HG03342 (cell line): ENCODE measurements at regions not wholly inside any gene's neighbourhood (a gene's known extent, or its start where the extent isn't known, plus 50 kb on each side); places are given as distances from the start of the nearest gene placed in this dataset.
"Not testable (repeated sequence)": the region's sequence is repeated elsewhere in the genome, so short reads cannot be mapped to it uniquely, and the experiment has no call there.

Experiments
- ATAC-seq: cut with Tn5 transposase; IDR thresholded peaks from one replicate; pipeline ENCODE4 v1.9.1; 2021; ENCODE audit warnings: mild to moderate bottlenecking, moderate library complexity; ENCODE audit not compliant: unreplicated experiment

- ATAC-seq, result no peak
Measured at GRCh38 chr10:28354511-28354910, 51.6 kb upstream of the MPP7 start.

DNA sequence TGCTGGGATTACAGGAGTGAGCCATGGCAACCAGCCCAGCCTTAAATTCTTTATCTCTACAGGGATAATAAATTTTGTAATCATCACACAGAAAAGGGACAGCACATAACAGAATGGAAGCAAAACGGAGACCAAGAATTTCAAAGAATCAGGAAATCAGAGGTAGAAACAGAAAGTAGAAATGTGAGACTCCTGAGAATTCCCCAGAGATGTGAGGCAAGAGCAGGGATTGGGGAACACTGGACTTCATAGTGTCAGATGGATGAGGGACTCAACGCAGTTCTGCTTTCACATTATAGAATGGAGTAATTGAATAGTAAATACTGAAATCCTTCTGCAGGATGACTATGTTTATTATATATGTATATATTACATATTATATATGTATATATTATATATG, 52.5 kb upstream of the MPP7 start:
- ATAC-seq, result no peak

DNA sequence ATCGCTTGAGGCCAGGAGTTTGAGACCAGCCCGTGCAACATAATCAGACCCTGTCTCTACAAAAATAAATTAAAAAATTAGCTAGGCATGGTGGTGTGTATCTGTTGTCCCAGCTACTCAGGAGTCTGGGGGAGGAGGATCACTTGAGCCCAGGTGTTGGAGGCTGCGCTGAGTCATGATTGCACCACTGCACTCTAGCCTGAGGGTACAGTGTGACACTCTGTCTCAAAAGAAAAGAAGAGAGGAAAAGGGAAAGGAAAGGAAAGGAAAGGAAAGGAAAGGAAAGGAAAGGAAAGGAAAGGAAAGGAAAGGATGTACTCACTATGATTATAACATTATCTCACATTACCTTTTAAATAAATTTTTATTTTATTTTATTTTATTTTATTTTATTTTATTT, 56.5 kb upstream of the MPP7 start:
- ATAC-seq, result no peak

- ATAC-seq, result no peak
Measured at GRCh38 chr10:28360175-28360574, 57.3 kb upstream of the MPP7 start.

DNA sequence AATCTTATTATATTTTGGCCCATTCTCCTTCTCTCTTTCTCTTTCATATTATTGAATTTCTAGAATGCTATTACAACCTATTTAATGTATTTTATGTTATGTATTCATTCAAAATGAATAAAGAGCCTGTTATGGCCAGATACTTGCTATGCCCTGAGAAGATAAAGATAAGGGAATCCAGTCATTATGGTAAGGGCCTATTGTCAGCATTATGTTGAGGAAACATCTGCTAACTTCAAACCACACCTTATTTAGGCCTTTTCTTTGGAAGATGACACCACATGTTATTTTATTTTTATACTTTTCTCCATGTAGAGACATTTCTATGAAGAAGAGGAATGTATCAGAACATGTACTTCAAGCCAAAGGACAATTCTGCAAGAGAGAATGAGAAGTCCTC, 60.5 kb upstream of the MPP7 start:
- no peak for ATAC-seq

DNA sequence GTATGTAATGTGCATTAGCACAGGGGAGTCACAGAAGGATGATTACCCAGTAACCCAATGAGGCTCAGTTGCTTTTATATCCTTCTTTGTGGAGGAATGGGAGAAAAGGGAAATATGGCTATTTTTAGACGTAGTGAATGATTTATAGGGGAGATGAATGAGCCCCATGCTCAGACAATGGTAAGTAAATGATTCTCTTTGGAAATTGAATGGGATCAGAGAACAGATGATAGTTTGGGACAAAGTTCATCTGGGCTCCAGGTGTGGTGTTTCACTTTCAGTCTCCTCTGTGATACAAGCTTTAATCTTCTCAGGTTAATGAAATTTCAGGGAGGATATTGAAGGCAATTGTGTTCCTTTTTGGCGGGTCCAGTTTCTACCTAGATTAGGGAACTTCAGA, 63.0 kb upstream of the MPP7 start:
- no peak for ATAC-seq

GRCh38 chr10:28366994-28367393, 64.1 kb upstream of the MPP7 start:
- no peak for ATAC-seq

DNA sequence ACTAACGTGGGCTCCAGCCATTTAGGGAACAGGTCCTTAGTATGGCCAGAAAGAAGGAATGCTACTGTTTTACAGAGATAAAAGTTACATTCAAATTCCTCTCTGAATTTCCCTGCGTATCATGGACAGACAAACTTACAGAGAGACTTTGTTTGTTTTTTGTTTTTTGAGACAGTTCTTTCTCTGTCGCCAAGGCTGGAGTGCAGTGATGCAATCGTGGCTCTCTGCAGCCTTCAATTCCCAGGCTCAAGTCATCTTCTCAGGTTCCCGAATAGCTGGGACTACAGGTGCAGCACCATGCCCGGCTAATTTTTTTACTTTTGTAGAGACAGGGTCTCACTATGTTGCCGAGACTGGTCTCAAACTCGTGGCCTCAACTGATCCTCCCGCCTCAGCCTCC, 64.5 kb upstream of the MPP7 start:
- no peak for ATAC-seq

- ATAC-seq, result peak; percentile 96
Measured at GRCh38 chr10:28367929-28368484, 65.1 kb upstream of the MPP7 start.

GRCh38 chr10:28370107-28370835, 67.4 kb upstream of the MPP7 start:
- no peak for ATAC-seq

- not testable (repeated sequence) for ATAC-seq
Measured at GRCh38 chr10:28371638-28372037, 68.8 kb upstream of the MPP7 start.

DNA sequence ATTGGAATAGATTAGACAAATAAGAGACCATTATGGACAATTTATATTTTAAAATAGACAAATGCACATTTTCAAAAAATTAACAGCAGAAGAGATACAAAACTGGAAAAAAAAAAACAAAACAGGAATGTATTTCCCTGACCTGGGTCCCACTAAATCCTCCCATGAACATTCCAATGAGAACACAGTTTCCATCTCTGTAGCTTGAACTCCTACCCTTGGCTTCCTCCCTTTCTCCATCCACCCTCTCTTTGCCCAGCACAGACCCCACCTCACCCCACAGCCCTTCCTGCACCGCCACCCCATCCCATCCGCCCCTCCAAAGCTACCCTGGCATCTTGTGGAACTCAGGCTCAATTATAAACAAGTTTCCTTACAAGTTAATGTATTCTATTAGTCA, 71.2 kb upstream of the MPP7 start:
- no peak for ATAC-seq

DNA sequence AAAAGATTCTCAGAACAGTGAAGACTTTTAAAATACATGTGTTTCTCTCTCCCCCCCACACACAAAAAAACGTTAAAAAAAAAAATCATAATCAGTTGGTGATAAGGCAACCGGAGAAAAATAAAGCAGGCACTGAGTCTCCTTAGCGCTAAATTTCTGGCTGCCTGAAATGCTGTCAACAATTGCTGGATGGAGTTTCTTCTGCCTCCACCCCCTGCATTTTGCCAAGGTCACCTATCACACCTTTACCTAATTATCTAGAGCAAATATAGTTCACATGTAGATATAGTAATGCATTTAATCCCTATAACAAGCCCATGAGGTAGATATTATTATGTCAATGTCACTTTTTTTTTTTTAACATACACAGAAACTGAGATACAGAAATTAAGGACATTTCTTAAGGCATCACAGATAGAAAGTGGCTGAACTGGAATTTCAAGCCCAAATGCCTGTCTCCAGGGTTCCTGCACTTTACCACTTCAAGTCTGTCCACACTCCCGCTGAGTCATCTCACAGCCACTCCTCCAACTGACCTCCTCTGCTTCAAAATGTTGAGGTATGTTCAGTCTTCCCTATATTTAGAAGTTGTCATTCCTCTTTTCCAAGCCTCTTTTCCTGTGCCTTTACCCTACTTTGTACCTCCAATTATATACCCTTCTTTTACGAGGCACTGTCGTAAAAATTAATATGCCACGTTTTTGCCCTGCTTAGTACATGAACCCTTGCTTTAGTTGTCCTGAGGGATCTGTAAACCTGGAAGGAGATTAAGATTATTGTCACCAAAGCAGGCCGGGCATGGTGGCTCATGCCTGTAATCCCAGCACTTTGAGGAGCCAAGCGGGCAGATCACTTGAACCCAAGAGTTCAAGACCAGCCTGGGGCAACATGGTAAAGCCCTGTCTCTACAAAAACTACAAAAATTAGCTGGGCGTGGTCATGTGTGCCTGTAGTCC, 72.8 kb upstream of the MPP7 start:
- no peak for ATAC-seq

DNA sequence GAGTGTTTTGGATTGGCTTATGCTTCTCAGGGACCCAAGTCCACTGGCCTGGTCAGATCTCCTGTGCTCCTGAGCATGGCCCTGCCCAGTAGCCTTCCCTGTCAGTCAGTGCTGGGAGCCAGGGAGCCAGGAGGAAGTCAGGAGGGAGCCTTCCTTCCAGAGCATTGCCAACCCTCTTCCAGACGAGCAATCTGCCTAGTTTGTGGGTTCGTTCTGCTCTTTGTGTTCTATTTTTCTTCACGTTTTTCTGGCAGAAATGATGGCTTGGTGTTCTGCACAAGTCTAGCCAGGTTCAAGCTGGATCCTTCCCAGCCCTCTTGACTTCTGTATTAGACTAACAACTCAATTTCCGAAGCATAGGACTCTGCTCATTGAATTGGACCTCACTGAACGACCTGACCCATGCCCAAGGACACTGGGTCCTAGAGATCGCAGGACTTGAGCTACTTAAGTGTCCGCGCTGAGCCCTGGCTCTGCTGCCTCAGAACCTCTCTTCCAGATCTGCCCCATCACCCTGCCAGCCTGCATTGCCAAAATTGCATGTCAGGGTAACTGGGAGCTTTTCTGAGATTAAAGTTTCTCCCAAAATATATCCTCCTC, 76.2 kb upstream of the MPP7 start:
- ATAC-seq, result no peak

DNA sequence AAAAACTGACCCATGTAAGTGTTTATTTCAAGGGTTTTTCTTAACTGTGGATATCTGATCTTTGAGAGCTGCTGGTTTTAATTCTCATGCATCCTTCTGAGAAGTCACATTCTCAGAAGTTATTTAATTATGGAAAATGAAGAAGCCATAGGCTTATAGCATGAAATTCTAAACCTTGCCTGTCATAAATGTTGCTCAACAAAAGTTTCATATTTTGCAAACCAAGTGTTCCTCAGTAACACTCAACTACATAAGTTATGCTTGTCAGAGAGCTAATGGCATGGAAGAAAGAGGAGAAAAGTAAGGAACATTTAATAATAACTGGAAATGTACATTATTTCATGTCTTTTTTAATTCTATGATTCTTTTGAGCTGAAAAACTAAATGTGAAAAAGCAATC, 78.6 kb upstream of the MPP7 start:
- ATAC-seq, result no peak

DNA sequence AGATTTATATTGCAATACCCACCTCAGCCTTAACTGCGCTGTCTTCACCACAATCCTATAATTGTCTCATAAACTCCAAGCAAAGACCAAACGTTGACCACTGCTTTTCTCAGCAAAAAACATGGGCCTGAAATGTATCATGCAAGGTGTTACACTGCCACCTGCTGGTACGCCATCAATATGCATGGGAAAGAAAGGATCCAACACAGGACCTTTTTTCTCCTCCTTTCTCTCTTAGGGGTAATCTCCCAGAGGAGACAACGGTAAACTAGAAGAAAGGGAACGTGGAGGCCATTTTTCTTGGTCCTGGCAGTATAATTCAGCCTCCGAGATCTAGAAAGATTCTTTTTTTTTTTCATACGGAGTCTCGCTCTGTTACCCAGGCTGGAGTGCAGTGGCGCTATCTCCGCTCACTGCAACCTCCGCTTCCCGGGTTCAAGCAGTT, 79.1 kb upstream of the MPP7 start:
- peak; percentile 90 for ATAC-seq

- no peak for ATAC-seq
Measured at GRCh38 chr10:28382525-28383269, 79.8 kb upstream of the MPP7 start.

DNA sequence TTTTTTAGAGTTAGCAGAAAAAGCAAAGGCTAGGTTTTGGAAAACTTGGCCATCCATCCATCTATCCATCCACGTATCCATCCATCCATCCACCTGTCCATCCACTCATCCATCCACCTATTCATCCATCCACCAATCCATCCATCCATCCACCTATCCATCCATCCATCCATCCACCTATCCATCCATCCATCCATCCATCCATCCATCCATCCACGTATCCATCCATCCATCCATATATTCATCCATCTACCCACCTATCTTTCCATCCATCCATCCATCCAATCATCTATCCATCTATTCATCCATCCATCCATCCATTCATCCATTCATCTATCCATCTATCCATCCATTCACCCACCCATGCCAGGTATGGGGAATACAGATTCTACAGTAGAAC, 81.7 kb upstream of the MPP7 start:
- no peak for ATAC-seq

GRCh38 chr10:28385748-28386502, 83.1 kb upstream of the MPP7 start:
- no peak for ATAC-seq

GRCh38 chr10:28386503-28386868, 83.6 kb upstream of the MPP7 start:
- no peak for ATAC-seq
